ENCODE measurements at regions not wholly inside any gene's neighbourhood (a gene's known extent, or its start where the extent isn't known, plus 50 kb on each side); places are given as distances from the start of the nearest gene placed in this dataset.

- no peak for TF ChIP-seq CREB5 (CRISPR knock-in tag; IDR thresholded peaks at IDR 0.05; ENCODE audit: low read depth)
- TF ChIP-seq CSRNP3 (CRISPR knock-in tag; IDR thresholded peaks at IDR 0.05), result no peak
Observed at GRCh38 chr1:199204231-199204630, 565.4 kb downstream of the PTPRC start.
